ENCODE measurements at regions not wholly inside any gene's neighbourhood (a gene's known extent, or its start where the extent isn't known, plus 50 kb on each side); places are given as distances from the start of the nearest gene placed in this dataset.

DNA sequence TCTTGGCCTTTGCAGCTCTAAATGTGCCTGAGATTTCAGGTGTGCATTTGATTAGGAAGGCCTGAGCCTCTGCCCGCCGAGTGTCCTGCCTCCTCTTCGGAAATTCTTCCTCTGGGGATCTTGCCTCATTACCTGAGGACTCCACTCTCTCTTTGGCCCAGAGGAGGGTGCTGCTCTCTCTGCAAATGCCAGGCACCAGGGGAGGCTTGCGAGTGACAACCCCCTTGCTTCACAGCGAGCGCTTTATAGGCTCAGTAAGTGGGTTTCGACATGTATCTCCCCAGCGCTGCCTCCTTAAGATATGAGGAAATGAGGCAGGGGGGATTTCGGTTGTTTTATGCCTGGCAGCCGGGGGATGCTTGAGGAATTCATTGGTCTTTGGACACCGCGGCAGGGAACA lies 423.9 kb downstream of the GLRX3 start:
- TF ChIP-seq, protein P1, sequence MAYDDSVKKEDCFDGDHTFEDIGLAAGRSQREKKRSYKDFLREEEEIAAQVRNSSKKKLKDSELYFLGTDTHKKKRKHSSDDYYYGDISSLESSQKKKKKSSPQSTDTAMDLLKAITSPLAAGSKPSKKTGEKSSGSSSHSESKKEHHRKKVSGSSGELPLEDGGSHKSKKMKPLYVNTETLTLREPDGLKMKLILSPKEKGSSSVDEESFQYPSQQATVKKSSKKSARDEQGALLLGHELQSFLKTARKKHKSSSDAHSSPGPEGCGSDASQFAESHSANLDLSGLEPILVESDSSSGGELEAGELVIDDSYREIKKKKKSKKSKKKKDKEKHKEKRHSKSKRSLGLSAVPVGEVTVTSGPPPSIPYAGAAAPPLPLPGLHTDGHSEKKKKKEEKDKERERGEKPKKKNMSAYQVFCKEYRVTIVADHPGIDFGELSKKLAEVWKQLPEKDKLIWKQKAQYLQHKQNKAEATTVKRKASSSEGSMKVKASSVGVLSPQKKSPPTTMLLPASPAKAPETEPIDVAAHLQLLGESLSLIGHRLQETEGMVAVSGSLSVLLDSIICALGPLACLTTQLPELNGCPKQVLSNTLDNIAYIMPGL (CRISPR knock-in tag; IDR thresholded peaks at IDR 0.05; ENCODE audit: borderline replicate concordance) = no peak
- TF ChIP-seq NPAS2 (CRISPR knock-in tag; IDR thresholded peaks at IDR 0.05; ENCODE audit: borderline replicate concordance) (no peak), TFCP2L1 (CRISPR knock-in tag; IDR thresholded peaks at IDR 0.05) (no peak), BHLHE40 (IDR thresholded peaks at IDR 0.05; ENCODE audit: low read depth, low read length) (no peak), HDAC2 (IDR thresholded peaks at IDR 0.05) (no peak), MYC (IDR thresholded peaks at IDR 0.05; ENCODE audit: borderline replicate concordance, low read length) (no peak), CBX2 (IDR thresholded peaks at IDR 0.05; ENCODE audit: borderline replicate concordance, low read depth) (no peak), MAFK (IDR thresholded peaks at IDR 0.05; ENCODE audit: partially characterized antibody) (no peak), ZFP36 (IDR thresholded peaks at IDR 0.05; ENCODE audit: borderline replicate concordance, partially characterized antibody) (no peak), JUNB (IDR thresholded peaks at IDR 0.05) (no peak), SREBF2 (IDR thresholded peaks at IDR 0.05) (no peak), EHMT2 (IDR thresholded peaks at IDR 0.05; ENCODE audit: low read depth) (no peak), POLR2AphosphoS2 (conservative IDR thresholded peaks at IDR 0.05; ENCODE audit: low read length) (no peak), PHF8 (IDR thresholded peaks at IDR 0.05; ENCODE audit: borderline replicate concordance, low read depth) (no peak)
- DNase-seq (ENCODE audit: low read depth in 1 of 2, low spot score in 1 of 2) (no peak), ATAC-seq (no peak), FAIRE-seq (no peak)
- H3K4me3 ChIP-seq = no peak overlapping the region
- no peak overlapping the region for H3K27ac ChIP-seq
- CTCF ChIA-PET = no interaction called here
- POLR2A ChIA-PET = no interaction called here
- H3K9me3 ChIP-seq = no peaks in the 10 kb centered on the region; the same call in 2 of the 3 replicates
- H3K4me2 ChIP-seq = no peak overlapping the region
- 25% methylated on average over 6 of the region's 12 CpGs for WGBS (ENCODE audit: missing lambda C conversion rate)
- no peaks in the 10 kb centered on the region for H3K4me1 ChIP-seq

DNA sequence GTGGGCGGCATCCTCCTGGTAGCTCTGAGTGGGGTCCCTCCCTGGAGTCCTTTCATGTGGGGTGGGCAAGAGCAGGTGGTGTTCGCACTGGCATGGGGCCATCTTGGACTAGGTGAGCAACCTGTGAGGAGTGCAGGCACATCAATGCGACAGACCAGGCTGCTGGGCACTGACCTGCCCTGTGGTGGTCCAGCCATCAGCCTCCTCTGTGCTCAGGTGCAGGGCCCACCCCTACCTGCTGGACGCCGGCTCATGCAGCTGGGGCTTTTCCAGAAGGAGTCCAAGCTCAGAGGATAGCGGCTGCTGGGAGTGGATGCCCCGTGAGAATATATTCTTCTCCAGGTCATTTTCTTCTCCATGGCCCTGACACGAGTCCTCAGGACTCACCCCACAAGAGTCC lies 424.4 kb downstream of the GLRX3 start:
- ChIA-PET POLR2A (no interaction called here), CTCF (no interaction called here)
- Histone ChIP-seq H3K4me2 (no peak overlapping the region), H3K9me3 (no peaks in the 10 kb centered on the region; the same call in 2 of the 3 replicates), H3K4me1 (no peaks in the 10 kb centered on the region), H3K4me3 (no peak overlapping the region), H3K27ac (no peak overlapping the region)
- no peak for DNase-seq (ENCODE audit: low read depth in 1 of 2, low spot score in 1 of 2)
- 25% methylated on average over 6 of the region's 8 CpGs for WGBS (ENCODE audit: missing lambda C conversion rate)
- TF ChIP-seq KDM1A (IDR thresholded peaks at IDR 0.05; ENCODE audit: low read depth) (no peak), EP300 (IDR thresholded peaks at IDR 0.05) (no peak), HOXB13 (CRISPR knock-in tag; IDR thresholded peaks at IDR 0.05; ENCODE audit: low read depth) (no peak), JUNB (IDR thresholded peaks at IDR 0.05) (no peak), NFE2L2 (conservative IDR thresholded peaks at IDR 0.05; ENCODE audit: low read length) (no peak), JUN (IDR thresholded peaks at IDR 0.05) (no peak), POLR2A (IDR thresholded peaks at IDR 0.05; ENCODE audit: low read length) (no peak), TP53 (CRISPR knock-in tag; IDR thresholded peaks at IDR 0.05) (no peak), FOSB (CRISPR knock-in tag; IDR thresholded peaks at IDR 0.05) (no peak), TFCP2L1 (CRISPR knock-in tag; IDR thresholded peaks at IDR 0.05) (no peak), ZFP36 (IDR thresholded peaks at IDR 0.05; ENCODE audit: borderline replicate concordance, partially characterized antibody) (no peak), CHD4 (IDR thresholded peaks at IDR 0.05; ENCODE audit: borderline replicate concordance) (no peak), RARB (CRISPR knock-in tag; IDR thresholded peaks at IDR 0.05) (no peak)
- TF ChIP-seq, protein P2, sequence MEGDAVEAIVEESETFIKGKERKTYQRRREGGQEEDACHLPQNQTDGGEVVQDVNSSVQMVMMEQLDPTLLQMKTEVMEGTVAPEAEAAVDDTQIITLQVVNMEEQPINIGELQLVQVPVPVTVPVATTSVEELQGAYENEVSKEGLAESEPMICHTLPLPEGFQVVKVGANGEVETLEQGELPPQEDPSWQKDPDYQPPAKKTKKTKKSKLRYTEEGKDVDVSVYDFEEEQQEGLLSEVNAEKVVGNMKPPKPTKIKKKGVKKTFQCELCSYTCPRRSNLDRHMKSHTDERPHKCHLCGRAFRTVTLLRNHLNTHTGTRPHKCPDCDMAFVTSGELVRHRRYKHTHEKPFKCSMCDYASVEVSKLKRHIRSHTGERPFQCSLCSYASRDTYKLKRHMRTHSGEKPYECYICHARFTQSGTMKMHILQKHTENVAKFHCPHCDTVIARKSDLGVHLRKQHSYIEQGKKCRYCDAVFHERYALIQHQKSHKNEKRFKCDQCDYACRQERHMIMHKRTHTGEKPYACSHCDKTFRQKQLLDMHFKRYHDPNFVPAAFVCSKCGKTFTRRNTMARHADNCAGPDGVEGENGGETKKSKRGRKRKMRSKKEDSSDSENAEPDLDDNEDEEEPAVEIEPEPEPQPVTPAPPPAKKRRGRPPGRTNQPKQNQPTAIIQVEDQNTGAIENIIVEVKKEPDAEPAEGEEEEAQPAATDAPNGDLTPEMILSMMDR (IDR thresholded peaks at IDR 0.05) = no peak
- TF ChIP-seq, protein P3, sequence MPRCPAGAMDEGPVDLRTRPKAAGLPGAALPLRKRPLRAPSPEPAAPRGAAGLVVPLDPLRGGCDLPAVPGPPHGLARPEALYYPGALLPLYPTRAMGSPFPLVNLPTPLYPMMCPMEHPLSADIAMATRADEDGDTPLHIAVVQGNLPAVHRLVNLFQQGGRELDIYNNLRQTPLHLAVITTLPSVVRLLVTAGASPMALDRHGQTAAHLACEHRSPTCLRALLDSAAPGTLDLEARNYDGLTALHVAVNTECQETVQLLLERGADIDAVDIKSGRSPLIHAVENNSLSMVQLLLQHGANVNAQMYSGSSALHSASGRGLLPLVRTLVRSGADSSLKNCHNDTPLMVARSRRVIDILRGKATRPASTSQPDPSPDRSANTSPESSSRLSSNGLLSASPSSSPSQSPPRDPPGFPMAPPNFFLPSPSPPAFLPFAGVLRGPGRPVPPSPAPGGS (IDR thresholded peaks at IDR 0.05) = no peak
- TF ChIP-seq, protein P4, sequence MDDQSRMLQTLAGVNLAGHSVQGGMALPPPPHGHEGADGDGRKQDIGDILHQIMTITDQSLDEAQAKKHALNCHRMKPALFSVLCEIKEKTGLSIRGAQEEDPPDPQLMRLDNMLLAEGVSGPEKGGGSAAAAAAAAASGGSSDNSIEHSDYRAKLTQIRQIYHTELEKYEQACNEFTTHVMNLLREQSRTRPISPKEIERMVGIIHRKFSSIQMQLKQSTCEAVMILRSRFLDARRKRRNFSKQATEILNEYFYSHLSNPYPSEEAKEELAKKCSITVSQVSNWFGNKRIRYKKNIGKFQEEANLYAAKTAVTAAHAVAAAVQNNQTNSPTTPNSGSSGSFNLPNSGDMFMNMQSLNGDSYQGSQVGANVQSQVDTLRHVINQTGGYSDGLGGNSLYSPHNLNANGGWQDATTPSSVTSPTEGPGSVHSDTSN (IDR thresholded peaks at IDR 0.05) = no peak
- no peak for ATAC-seq
- no peak for FAIRE-seq

Measured in A549 (cell line).